CD14-positive monocyte (primary cell): ENCODE measurements at regions not wholly inside any gene's neighbourhood (a gene's known extent, or its start where the extent isn't known, plus 50 kb on each side); places are given as distances from the start of the nearest gene placed in this dataset.

ENCODE experiments used
- DNase-seq, 3 donors: peaks; one replicate each; pipeline ENCODE4 v3.0.0-alpha.2; 2011 to 2022
- H2AFZ ChIP-seq: 2 replicates; pipeline ENCODE4 v1.6.0; 2012; ENCODE audit warnings: mild to moderate bottlenecking, low read depth, low read length, inconsistent platforms; ENCODE audit not compliant: insufficient read depth, poor library complexity, severe bottlenecking
- H3K27ac ChIP-seq, 2 donors: 1 replicate in 1 of 2; 2 replicates in 1 of 2; pipeline ENCODE4 v1.5.1; 2012 to 2013; ENCODE audit warnings: low read length in 2 of 2, control low read depth in 1 of 2, inconsistent platforms in 1 of 2, low read depth in 1 of 2, mild to moderate bottlenecking in 1 of 2
- H3K27me3 ChIP-seq, 2 donors: one replicate each; pipeline versions ENCODE4 v1.6.0 to v1.6.1; 2011 to 2013; ENCODE audit warnings: low read length in 2 of 2; ENCODE audit not compliant: control insufficient read depth in 2 of 2, insufficient read depth in 2 of 2
- H3K36me3 ChIP-seq, 2 donors: replicated peaks in 1 of 2; 1 replicate in 1 of 2; 2 replicates in 1 of 2; pipeline versions ENCODE4 v1.5.1 to v1.6.1; 2012 to 2013; ENCODE audit warnings: low read length in 2 of 2, control low read depth in 1 of 2, inconsistent platforms in 1 of 2, mild to moderate bottlenecking in 1 of 2; ENCODE audit not compliant: insufficient read depth in 2 of 2, control insufficient read depth in 1 of 2
- H3K4me1 ChIP-seq, 2 donors: 1 replicate in 1 of 2; 2 replicates in 1 of 2; pipeline versions ENCODE4 v1.5.1 to v1.6.1; 2012 to 2013; ENCODE audit warnings: low read length in 2 of 2, control low read depth in 1 of 2, inconsistent platforms in 1 of 2, mild to moderate bottlenecking in 1 of 2, moderate library complexity in 1 of 2; ENCODE audit not compliant: insufficient read depth in 2 of 2, control insufficient read depth in 1 of 2
- H3K4me2 ChIP-seq: replicated peaks from 2 replicates; pipeline ENCODE3; 2012; ENCODE audit warnings: low read length, moderate library complexity, mild to moderate bottlenecking; ENCODE audit not compliant: poor library complexity, severe bottlenecking; ENCODE audit errors: extremely low read depth
- H3K4me3 ChIP-seq, 3 experiments: fragments of 200-600 bp in 1 of 3; sonication (generic) in 1 of 3; replicated peaks in 1 of 3; 1 replicate in 2 of 3; 2 replicates in 1 of 3; pipeline ENCODE4 v1.5.1; 2011 to 2013; ENCODE audit warnings: low read length in 3 of 3, mild to moderate bottlenecking in 3 of 3, control low read depth in 2 of 3, low read depth in 2 of 3, inconsistent platforms in 1 of 3, moderate library complexity in 1 of 3
- H3K79me2 ChIP-seq: 2 replicates; pipeline ENCODE4 v1.6.0; 2012; ENCODE audit warnings: mild to moderate bottlenecking, control low read depth, inconsistent platforms, low read length, moderate library complexity; ENCODE audit not compliant: insufficient read depth
- H3K9ac ChIP-seq: 2 replicates; pipeline ENCODE4 v1.6.0; 2017; ENCODE audit warnings: low read length, mild to moderate bottlenecking; ENCODE audit not compliant: insufficient read depth, poor library complexity, severe bottlenecking
- H3K9me3 ChIP-seq, 2 donors: replicated peaks in 1 of 2; 1 replicate in 1 of 2; 2 replicates in 1 of 2; pipeline versions ENCODE4 v1.5.1 to v1.6.1; 2012 to 2013; ENCODE audit warnings: low read length in 2 of 2, control low read depth in 1 of 2; ENCODE audit not compliant: control insufficient read depth in 1 of 2, insufficient read depth in 1 of 2
- H4K20me1 ChIP-seq: 2 replicates; pipeline ENCODE4 v1.6.0; 2012; ENCODE audit warnings: mild to moderate bottlenecking, low read length, control low read depth, moderate library complexity; ENCODE audit not compliant: insufficient read depth
- H3K27ac Mint-ChIP-seq, 7 donors: one replicate each; pipeline ENCODE4 v1.8.0; 2020; ENCODE audit warnings: mild to moderate bottlenecking in 7 of 7, mixed read lengths in 7 of 7, moderate library complexity in 6 of 7, inconsistent platforms in 2 of 7
- H3K27me3 Mint-ChIP-seq, 3 donors: one replicate each; pipeline ENCODE4 v1.8.0; 2021 to 2022; ENCODE audit warnings: low read depth in 3 of 3, mild to moderate bottlenecking in 3 of 3, mixed read lengths in 3 of 3, moderate library complexity in 3 of 3, inconsistent platforms in 1 of 3
- H3K36me3 Mint-ChIP-seq, 2 donors: one replicate each; pipeline ENCODE4 v1.8.0; 2020; ENCODE audit warnings: mixed read lengths in 2 of 2, inconsistent platforms in 1 of 2, mild to moderate bottlenecking in 1 of 2
- H3K4me1 Mint-ChIP-seq: one replicate; pipeline ENCODE4 v1.8.0; 2020; ENCODE audit warnings: mild to moderate bottlenecking, mixed read lengths
- H3K4me3 Mint-ChIP-seq, 2 donors: one replicate each; pipeline ENCODE4 v1.8.0; 2020; ENCODE audit warnings: mild to moderate bottlenecking in 2 of 2, mixed read lengths in 2 of 2, moderate library complexity in 1 of 2
- H3K9me3 Mint-ChIP-seq, 7 donors: one replicate each; pipeline ENCODE4 v1.8.0; 2020 to 2022; ENCODE audit warnings: mixed read lengths in 7 of 7, mild to moderate bottlenecking in 6 of 7, moderate library complexity in 6 of 7, inconsistent platforms in 2 of 7
- WGBS: methylation state at CpG from one replicate; pipeline ENCODE4 v1.1.5; 2013; ENCODE audit warnings: missing lambda C conversion rate; ENCODE audit not compliant: insufficient coverage; 5-methylcytosine and 5-hydroxymethylcytosine counted together
- intact Hi-C, 2 donors: fragments of 100-400 bp; cut with micrococcal nuclease; formaldehyde crosslinking; loops; one replicate each; pipeline versions ENCODE4 v1.15.0 to v1.15.1; 2023
- TF ChIP-seq, protein P1 (sequence below): fragments of 200-600 bp; IDR thresholded peaks from one replicate; pipeline ENCODE4 v1.8.0; 2022; ENCODE audit warnings: antibody characterized with exemption, mild to moderate bottlenecking

DNA sequence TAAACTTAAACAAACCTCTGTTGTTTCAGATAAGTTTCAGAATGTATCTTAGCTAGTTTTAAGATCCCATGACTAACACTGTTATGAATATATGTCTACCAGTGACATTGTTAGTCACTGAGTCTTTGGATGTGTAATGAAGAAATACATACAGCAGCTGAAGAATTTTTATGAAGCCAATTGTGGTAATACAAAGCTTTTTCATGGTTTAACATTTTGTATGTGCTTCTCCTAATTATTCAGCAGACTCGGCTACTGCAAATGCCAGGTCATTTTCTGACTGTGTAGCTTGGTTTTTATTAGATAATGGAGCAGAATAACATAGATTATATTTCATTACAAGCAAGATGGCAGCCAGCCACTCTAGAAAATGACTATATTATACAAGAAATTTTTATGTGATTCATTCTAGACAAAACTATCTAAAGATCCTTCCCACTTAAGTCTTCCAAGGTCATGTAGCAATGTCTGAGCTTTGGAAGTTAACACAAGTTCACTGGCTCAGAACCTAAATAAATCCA lies 147.8 kb downstream of the TNFSF18 start:
- intact Hi-C loops: no loop called here
- H3K9me3 Mint-ChIP-seq: peaks cover 0 to 2% (median 1%) of the 10 kb centered on the region in 7 donors
- Histone ChIP-seq H3K9me3 (no peaks in the 10 kb centered on the region), H3K27ac (no peak overlapping the region), H3K36me3 (no peaks in the 10 kb centered on the region), H3K79me2 (no peaks in the 10 kb centered on the region), H3K4me1 (peaks cover 9 to 12% of the 10 kb centered on the region in 2 donors), H3K4me2 (no peak overlapping the region), H3K9ac (no peak overlapping the region), H4K20me1 (no peaks in the 10 kb centered on the region), H3K4me3 (no peak overlapping the region), H2AFZ (no peak overlapping the region), H3K27me3 (no peaks in the 10 kb centered on the region)
- H3K4me3 Mint-ChIP-seq: no peak overlapping the region
- TF ChIP-seq, protein P1, sequence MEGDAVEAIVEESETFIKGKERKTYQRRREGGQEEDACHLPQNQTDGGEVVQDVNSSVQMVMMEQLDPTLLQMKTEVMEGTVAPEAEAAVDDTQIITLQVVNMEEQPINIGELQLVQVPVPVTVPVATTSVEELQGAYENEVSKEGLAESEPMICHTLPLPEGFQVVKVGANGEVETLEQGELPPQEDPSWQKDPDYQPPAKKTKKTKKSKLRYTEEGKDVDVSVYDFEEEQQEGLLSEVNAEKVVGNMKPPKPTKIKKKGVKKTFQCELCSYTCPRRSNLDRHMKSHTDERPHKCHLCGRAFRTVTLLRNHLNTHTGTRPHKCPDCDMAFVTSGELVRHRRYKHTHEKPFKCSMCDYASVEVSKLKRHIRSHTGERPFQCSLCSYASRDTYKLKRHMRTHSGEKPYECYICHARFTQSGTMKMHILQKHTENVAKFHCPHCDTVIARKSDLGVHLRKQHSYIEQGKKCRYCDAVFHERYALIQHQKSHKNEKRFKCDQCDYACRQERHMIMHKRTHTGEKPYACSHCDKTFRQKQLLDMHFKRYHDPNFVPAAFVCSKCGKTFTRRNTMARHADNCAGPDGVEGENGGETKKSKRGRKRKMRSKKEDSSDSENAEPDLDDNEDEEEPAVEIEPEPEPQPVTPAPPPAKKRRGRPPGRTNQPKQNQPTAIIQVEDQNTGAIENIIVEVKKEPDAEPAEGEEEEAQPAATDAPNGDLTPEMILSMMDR: no peak
- no peak overlapping the region for H3K27ac Mint-ChIP-seq
- H3K36me3 Mint-ChIP-seq: no peaks in the 10 kb centered on the region
- no peak for DNase-seq
- peaks cover 18% of the 10 kb centered on the region for H3K4me1 Mint-ChIP-seq
- peaks cover 0 to 2% (median 0%) of the 10 kb centered on the region in 3 donors for H3K27me3 Mint-ChIP-seq
- no CpG with 5 or more reads among the region's 1 CpG for WGBS

DNA sequence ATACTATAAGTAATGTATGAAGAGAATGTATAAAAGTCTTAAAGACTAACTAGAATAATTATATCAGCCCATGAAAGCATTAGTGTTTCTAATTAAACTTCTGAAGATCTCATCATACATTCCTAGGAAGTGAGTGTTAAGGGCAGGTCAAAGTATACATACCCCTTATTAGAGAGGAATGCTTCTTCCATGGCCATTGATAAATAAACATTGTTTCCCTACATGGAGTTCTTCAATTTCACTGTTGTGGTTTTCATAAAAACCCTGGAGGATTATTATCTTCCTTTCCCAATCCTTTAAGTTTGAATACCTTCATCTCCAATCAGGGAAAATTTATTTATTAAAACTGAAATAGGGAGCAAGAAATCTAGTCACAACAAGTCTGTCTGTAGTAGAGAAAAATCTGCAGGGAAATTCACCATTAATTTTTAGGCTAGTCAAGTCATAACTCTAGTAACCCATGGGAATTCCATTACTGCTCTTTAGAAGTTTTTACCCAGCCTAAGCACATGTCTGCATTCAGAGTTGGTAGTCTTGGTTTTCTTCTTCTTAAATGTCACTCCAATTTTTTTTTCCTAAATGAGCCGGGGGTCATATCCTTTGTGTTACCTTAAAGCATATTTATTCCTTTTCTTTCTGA lies 147.0 kb downstream of the TNFSF18 start:
- no peak for DNase-seq

More for the DNA sequence above, 147.0 kb downstream of the TNFSF18 start:
- Histone ChIP-seq H2AFZ (no peak overlapping the region), H4K20me1 (no peaks in the 10 kb centered on the region), H3K9me3 (no peaks in the 10 kb centered on the region), H3K79me2 (no peaks in the 10 kb centered on the region), H3K27me3 (no peaks in the 10 kb centered on the region), H3K4me3 (no peak overlapping the region), H3K4me2 (no peak overlapping the region), H3K4me1 (peaks cover 9 to 12% of the 10 kb centered on the region in 2 donors), H3K27ac (no peak overlapping the region), H3K9ac (no peak overlapping the region), H3K36me3 (no peaks in the 10 kb centered on the region)
- Mint-ChIP-seq H3K36me3 (no peaks in the 10 kb centered on the region), H3K4me1 (peaks cover 18% of the 10 kb centered on the region), H3K4me3 (no peak overlapping the region), H3K27me3 (peaks cover 0 to 2% (median 0%) of the 10 kb centered on the region in 3 donors), H3K9me3 (peaks cover 0 to 4% (median 2%) of the 10 kb centered on the region in 7 donors), H3K27ac (no peak overlapping the region)
- TF ChIP-seq, protein P1: no peak
- WGBS: no CpG with 5 or more reads among the region's 1 CpG
- intact Hi-C loops: no loop called here
